Erythroblast (primary cell): ENCODE measurements at regions not wholly inside any gene's neighbourhood (a gene's known extent, or its start where the extent isn't known, plus 50 kb on each side); places are given as distances from the start of the nearest gene placed in this dataset.

Source experiments
- GATA1 ChIP-seq: IDR thresholded peaks from 2 replicates; pipeline ENCODE4 v1.6.1; 2011; ENCODE audit warnings: low read depth, mild to moderate bottlenecking, control low read depth, low read length, moderate library complexity
- POLR2A ChIP-seq: IDR thresholded peaks from 2 replicates; pipeline ENCODE4 v1.6.1; 2011; ENCODE audit warnings: mild to moderate bottlenecking, low read length

DNA sequence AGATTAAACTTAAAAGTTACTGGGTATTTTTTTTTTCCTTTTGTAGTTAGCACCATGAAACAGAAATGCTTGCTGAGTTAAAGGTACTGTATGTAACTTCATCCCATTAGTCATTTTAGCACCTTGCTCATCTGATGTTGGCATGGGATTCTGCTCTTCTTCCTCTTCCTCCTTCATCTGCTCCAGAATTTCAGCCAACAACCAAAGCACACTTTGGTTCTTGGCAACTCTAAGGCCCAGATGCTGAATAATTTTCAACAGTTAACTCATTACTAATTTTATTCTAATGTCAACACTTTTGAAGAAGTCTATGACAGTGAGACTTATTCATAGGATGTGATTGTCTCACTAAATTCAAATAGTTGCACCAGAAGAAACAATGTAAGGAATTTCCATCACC is 359.2 kb downstream of the KCTD12 start:
- no peak for TF ChIP-seq POLR2A
- TF ChIP-seq GATA1 = no peak
